HEK293T (cell line): ENCODE measurements at regions not wholly inside any gene's neighbourhood (a gene's known extent, or its start where the extent isn't known, plus 50 kb on each side); places are given as distances from the start of the nearest gene placed in this dataset.

Experiments used
- ARNT ChIP-seq: fragments of 450-650 bp; IDR thresholded peaks from 2 replicates; pipeline ENCODE4 v1.6.1; 2017; ENCODE audit warnings: mild to moderate bottlenecking
- FOXK2 ChIP-seq: fragments of 450-650 bp; IDR thresholded peaks from 2 replicates; pipeline ENCODE4 v1.6.1; 2016; ENCODE audit warnings: mild to moderate bottlenecking
- NFRKB ChIP-seq: fragments of 450-650 bp; IDR thresholded peaks from 2 replicates; pipeline ENCODE4 v1.6.1; 2016; ENCODE audit warnings: mild to moderate bottlenecking, moderate library complexity
- SP1 ChIP-seq: fragments of 450-650 bp; IDR thresholded peaks from 2 replicates; pipeline ENCODE4 v1.6.1; 2017

GRCh38 chr5:86861512-86861911 is 243.8 kb downstream of the COX7C start:
- TF ChIP-seq NFRKB (no peak), FOXK2 (no peak), ARNT (no peak), SP1 (no peak)
